COLO668 (cell line): ENCODE measurements at regions not wholly inside any gene's neighbourhood (a gene's known extent, or its start where the extent isn't known, plus 50 kb on each side); places are given as distances from the start of the nearest gene placed in this dataset.
"Not testable (repeated sequence)": the region's sequence is repeated elsewhere in the genome, so short reads cannot be mapped to it uniquely, and the experiment has no call there.

Experiments used
- DNase-seq: peaks from one replicate; lab custom pipeline; 2025; ENCODE audit not compliant: unreplicated experiment; lab: John Stamatoyannopoulos, UW

GRCh38 chr14:88981948-88982347, 157.5 kb downstream of the TTC8 start:
- DNase-seq, result no peak

DNA sequence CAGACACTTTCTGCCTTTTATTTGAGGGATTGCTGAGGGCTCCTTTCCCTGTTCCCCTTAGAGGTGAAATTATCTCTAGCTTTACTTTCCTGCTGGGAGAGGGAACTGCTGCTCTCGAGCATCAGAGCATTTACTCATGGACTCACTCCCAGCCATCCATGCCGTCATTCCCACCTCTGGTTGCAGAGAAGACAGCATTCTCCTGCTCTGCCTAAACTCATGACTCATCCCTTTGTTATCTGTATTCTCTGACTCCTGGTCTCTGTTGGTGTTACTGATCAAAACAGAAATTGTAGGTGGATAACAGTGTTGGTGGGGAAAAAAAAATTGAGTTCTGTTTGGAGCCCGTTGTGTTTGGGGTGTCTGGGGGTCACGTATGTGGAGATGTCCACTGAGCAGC, 159.3 kb downstream of the TTC8 start:
- DNase-seq, result peak; percentile 23

- no peak for DNase-seq
These were observed 161.2 kb downstream of the TTC8 start for GRCh38 chr14:88985654-88986053.

- no peak for DNase-seq
These were observed 161.8 kb downstream of the TTC8 start for GRCh38 chr14:88986146-88986841.

GRCh38 chr14:88986908-88987307, 162.5 kb downstream of the TTC8 start:
- not testable (repeated sequence) for DNase-seq

DNA sequence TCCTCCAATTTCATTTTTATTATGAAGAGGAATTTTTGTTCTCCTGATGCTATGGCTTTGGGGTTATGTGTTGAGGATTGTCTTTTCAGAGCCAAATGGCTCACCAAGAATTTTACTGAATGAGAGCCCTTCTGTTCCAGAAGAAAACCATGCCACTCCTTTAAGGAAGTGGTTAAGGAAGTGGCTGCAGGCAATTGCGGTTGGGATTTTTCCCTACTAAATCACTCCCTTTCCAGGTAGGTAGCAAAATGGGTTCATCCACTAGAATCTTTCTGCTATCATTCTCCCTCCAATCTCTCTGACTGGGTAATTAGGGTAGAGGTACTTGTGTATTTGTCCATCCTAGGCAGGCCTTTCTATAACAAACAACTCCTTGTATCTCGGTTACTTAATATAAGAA, 163.1 kb downstream of the TTC8 start:
- no peak for DNase-seq

- no peak for DNase-seq
These were observed 165.5 kb downstream of the TTC8 start for GRCh38 chr14:88989911-88990310.

GRCh38 chr14:88990856-88991255, 166.4 kb downstream of the TTC8 start:
- DNase-seq, result no peak

DNA sequence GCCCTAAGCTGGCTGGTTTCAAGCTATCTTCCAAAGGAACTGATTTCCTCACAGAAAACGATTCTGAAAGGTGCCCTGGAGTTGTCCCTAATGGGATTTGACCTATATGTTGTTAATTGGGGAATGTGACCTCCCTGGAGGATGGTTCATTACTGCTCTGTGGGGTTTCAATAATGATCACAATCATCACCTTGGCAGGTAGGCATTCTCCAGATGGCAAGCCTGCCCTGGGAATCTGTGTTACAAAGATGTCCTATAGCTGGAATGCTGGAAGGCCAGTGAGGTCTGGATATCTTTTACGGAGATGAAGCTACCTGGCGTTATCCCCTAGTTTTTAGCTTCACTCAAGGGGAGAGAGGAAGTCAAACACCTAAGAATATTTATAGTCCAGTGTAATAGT, 167.6 kb downstream of the TTC8 start:
- DNase-seq, result no peak

DNA sequence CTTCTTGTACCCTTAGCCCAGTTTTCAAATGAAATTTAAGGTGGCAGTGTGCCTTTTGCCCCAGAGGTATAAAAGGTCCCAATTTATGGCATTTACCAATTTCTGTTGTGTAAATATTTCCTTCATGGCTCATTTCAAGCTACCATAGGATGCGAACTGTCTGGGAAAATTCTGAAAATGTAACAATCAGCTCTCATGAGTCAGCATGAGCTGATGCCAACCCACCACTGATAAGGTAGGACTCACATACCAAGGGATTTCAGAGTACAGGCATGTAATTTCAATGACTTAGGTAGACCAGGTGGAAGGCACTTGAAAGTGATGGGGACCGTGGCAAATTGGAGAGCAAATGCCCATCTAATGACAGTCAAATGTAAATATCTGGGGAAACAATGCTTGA, 169.5 kb downstream of the TTC8 start:
- no peak for DNase-seq

DNA sequence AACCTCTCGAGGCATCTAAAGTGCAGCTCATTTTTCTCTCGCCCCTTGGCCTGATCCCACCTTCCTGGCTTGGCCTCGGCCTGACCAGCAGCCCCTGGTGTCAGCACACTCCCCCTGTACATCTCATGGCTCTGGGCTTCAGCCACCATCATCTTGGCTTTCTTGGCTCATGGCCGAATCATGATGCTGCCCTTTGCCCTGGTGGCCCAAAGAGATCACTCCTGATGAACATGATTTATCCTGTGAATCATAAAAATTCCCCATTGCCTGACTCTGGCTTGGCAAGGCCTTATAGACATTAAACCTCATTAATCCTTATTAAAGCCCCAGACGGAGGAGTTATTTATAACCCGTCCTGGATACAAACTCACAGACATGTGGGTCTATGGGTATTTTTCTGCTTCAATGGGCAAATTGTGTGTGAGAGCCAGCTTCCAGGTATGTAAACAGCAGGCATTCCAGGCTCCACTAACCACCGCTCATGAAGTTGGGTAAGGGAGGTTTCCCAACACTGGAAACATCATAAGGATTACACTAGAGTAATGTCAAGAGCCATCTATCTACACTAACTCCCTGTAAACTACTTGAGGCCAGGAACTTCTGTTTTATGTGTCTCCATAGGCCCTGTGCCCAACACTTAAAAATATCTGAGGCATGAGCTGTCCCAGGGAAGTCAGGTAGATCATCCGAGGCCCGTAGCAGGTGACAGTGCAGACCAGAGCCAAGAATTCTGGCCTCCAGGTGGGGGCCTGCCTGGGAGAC, 171.2 kb downstream of the TTC8 start:
- no peak for DNase-seq

- no peak for DNase-seq
These were observed 173.6 kb downstream of the TTC8 start for GRCh38 chr14:88998027-88998426.

DNA sequence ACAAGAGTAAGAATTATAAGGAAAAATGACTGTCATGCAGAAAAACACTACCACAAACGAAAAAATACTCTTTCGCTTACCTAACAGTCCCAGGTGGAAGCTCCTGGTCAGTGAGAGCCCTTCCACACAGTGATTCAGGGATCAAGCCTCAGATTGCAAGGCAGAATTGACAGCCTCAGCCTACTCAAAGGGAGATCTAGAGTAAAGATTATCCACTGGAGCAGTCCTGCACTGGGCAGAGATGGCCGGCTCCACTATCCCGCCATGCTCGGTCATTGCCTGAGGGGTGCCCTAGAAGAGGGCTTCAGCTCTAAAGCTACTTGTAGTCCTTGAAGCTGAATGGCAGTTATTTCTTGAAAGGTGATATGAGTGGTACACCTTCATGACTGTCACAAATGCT, 174.7 kb downstream of the TTC8 start:
- no peak for DNase-seq

- DNase-seq, result peak; percentile 43
These were observed 175.8 kb downstream of the TTC8 start for GRCh38 chr14:89000007-89000942.

DNA sequence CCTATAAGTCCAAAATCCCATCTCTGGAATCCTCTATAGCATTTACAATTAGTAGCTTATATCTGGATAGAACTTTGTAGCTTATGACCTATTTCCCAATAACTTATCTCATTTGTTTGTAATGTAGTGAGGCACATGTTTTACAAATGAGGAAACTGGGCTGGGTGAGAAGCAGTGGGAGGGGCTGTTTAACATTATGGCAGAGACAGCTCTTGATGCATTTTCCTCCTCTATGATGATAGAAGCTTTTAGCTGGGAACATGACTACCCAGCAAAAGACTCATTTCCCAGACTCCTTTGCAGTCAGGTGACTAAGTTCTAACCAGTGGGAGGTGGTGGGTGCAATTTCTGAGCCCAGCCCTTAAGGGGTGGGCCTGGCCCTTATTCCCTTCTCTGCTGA, 179.7 kb downstream of the TTC8 start:
- no peak for DNase-seq

GRCh38 chr14:89007906-89008305, 183.5 kb downstream of the TTC8 start:
- no peak for DNase-seq

- no peak for DNase-seq
These were observed 187.2 kb downstream of the TTC8 start for GRCh38 chr14:89011355-89012281.

- DNase-seq, result no peak
These were observed 188.0 kb downstream of the TTC8 start for GRCh38 chr14:89012282-89013097.

DNA sequence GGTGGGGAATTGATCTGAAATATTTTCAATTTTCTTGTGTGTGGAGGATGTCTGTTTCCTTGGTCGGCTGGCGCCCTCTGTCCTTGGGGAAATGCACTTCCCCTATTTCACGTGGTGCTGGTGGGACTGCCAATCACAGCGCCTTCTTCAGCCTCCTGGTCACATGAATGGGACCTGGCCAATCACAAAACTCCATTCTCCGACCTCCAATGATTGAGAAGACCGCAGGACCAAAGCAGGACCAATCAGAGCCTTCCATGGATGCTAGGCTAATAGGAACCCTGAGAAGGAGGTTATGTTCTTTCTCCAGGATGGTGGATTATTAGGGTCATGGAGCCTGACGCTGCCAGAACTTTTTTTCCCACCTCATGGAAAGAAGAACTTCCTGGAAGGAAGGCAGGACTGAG, 188.7 kb downstream of the TTC8 start:
- peak; percentile 48 for DNase-seq
